Liver (tissue), 8 donors: ENCODE measurements at regions not wholly inside any gene's neighbourhood (a gene's known extent, or its start where the extent isn't known, plus 50 kb on each side); places are given as distances from the start of the nearest gene placed in this dataset.

Source experiments
- DNase-seq: peaks from one replicate; pipeline ENCODE4 v3.0.0-alpha.2; 2017; ENCODE audit warnings: low spot score
- H3K27ac ChIP-seq, 2 donors: one replicate each; pipeline ENCODE4 v1.7.0; 2013; ENCODE audit warnings: inconsistent platforms in 2 of 2, low read length in 2 of 2, control low read depth in 1 of 2, low read depth in 1 of 2, mild to moderate bottlenecking in 1 of 2
- H3K27me3 ChIP-seq, 4 donors: one replicate each; pipeline versions ENCODE4 v1.6.1 to v1.7.0; 2013; ENCODE audit warnings: low read length in 3 of 4, inconsistent platforms in 1 of 4, mild to moderate bottlenecking in 1 of 4, moderate library complexity in 1 of 4; ENCODE audit not compliant: control insufficient read depth in 4 of 4, insufficient read depth in 4 of 4
- H3K36me3 ChIP-seq, 4 donors: one replicate each; pipeline versions ENCODE4 v1.6.1 to v1.7.0; 2013; ENCODE audit warnings: low read length in 3 of 4, mild to moderate bottlenecking in 3 of 4, low read depth in 1 of 4, moderate library complexity in 1 of 4; ENCODE audit not compliant: control insufficient read depth in 4 of 4, insufficient read depth in 3 of 4
- H3K4me1 ChIP-seq, 4 donors: one replicate each; pipeline versions ENCODE4 v1.6.1 to v1.7.0; 2013; ENCODE audit warnings: low read length in 3 of 4, mild to moderate bottlenecking in 3 of 4, moderate library complexity in 1 of 4; ENCODE audit not compliant: control insufficient read depth in 4 of 4, insufficient read depth in 4 of 4
- H3K4me3 ChIP-seq, 3 donors: one replicate each; pipeline versions ENCODE4 v1.6.1 to v1.7.0; 2013; ENCODE audit warnings: low read length in 3 of 3, control low read depth in 1 of 3, low read depth in 1 of 3, mild to moderate bottlenecking in 1 of 3
- H3K9ac ChIP-seq, 2 donors: one replicate each; pipeline ENCODE4 v1.7.0; 2013; ENCODE audit warnings: low read length in 2 of 2, mild to moderate bottlenecking in 2 of 2, moderate library complexity in 2 of 2, control low read depth in 1 of 2, low read depth in 1 of 2
- H3K9me3 ChIP-seq, 4 donors: one replicate each; pipeline versions ENCODE4 v1.6.1 to v1.7.0; 2013; ENCODE audit warnings: low read length in 3 of 4; ENCODE audit not compliant: control insufficient read depth in 4 of 4
- ATF3 ChIP-seq: IDR thresholded peaks from 2 replicates; pipeline ENCODE4 v1.6.1; 2016; ENCODE audit warnings: antibody characterized with exemption
- CTCF ChIP-seq: fragments of 150-350 bp; IDR thresholded peaks from 2 replicates; pipeline ENCODE4 v1.5.1; 2017; ENCODE audit warnings: improper control_type of control experiment, low read depth, low read length; ENCODE audit not compliant: missing input control
- EGR1 ChIP-seq, 2 donors: IDR thresholded peaks; 2 replicates each; pipeline ENCODE4 v1.6.1; 2016 to 2018; ENCODE audit warnings: antibody characterized with exemption in 2 of 2, low read depth in 2 of 2
- FOXA1 ChIP-seq: IDR thresholded peaks from 2 replicates; pipeline ENCODE4 v1.6.1; 2016; ENCODE audit warnings: antibody characterized with exemption
- FOXA2 ChIP-seq: IDR thresholded peaks from 2 replicates; pipeline ENCODE4 v1.6.1; 2016; ENCODE audit warnings: antibody characterized with exemption
- GABPA ChIP-seq, 2 donors: IDR thresholded peaks in 1 of 2; conservative IDR thresholded peaks in 1 of 2; 2 replicates each; pipeline ENCODE4 v1.6.1; 2016; ENCODE audit warnings: antibody characterized with exemption in 2 of 2, mild to moderate bottlenecking in 1 of 2, moderate library complexity in 1 of 2
- HNF4A ChIP-seq, 2 donors: conservative IDR thresholded peaks; 2 replicates each; pipeline ENCODE4 v1.6.1; 2016; ENCODE audit warnings: antibody characterized with exemption in 2 of 2, mild to moderate bottlenecking in 2 of 2
- HNF4G ChIP-seq: IDR thresholded peaks from 2 replicates; pipeline ENCODE4 v1.6.1; 2016; ENCODE audit warnings: antibody characterized with exemption
- JUND ChIP-seq, 2 donors: IDR thresholded peaks; 2 replicates each; pipeline ENCODE4 v1.6.1; 2016; ENCODE audit warnings: antibody characterized with exemption in 2 of 2
- MAX ChIP-seq: IDR thresholded peaks from 2 replicates; pipeline ENCODE4 v1.6.1; 2016; ENCODE audit warnings: antibody characterized with exemption
- NR2F2 ChIP-seq: IDR thresholded peaks from 2 replicates; pipeline ENCODE4 v1.6.1; 2016; ENCODE audit warnings: antibody characterized with exemption
- RAD21 ChIP-seq, 2 donors: IDR thresholded peaks; 2 replicates each; pipeline ENCODE4 v1.6.1; 2016; ENCODE audit warnings: antibody characterized with exemption in 2 of 2, mild to moderate bottlenecking in 2 of 2
- RXRA ChIP-seq, 2 donors: IDR thresholded peaks; 2 replicates each; pipeline ENCODE4 v1.6.1; 2017 to 2018; ENCODE audit warnings: antibody characterized with exemption in 2 of 2, mild to moderate bottlenecking in 1 of 2
- SP1 ChIP-seq: IDR thresholded peaks from 2 replicates; pipeline ENCODE4 v1.6.1; 2018; ENCODE audit warnings: antibody characterized with exemption, mild to moderate bottlenecking
- TAF1 ChIP-seq: conservative IDR thresholded peaks from 2 replicates; pipeline ENCODE4 v1.6.1; 2016; ENCODE audit warnings: antibody characterized with exemption, mild to moderate bottlenecking
- YY1 ChIP-seq: IDR thresholded peaks from 2 replicates; pipeline ENCODE4 v1.6.1; 2016; ENCODE audit warnings: antibody characterized with exemption, mild to moderate bottlenecking
- ZBTB33 ChIP-seq: IDR thresholded peaks from 2 replicates; pipeline ENCODE4 v1.6.1; 2016; ENCODE audit warnings: antibody characterized with exemption
- WGBS: extraction: QIAGEN DNeasy Blood & Tissue Kit; methylation state at CpG from one replicate; pipeline ENCODE4 v1.1.7; 2013; 5-methylcytosine and 5-hydroxymethylcytosine counted together
- donor health status: healthy.
- donor health status: healthy.
- donor health status: healthy.
- donor health status: healthy.
- donor health status: healthy.

- DNase-seq = no peak
- H3K36me3 ChIP-seq = no peaks in the 10 kb centered on the region
- H3K27ac ChIP-seq = no peak overlapping the region
- 96% methylated on average over 7 of the region's 7 CpGs for WGBS
- H3K27me3 ChIP-seq = no peaks in the 10 kb centered on the region
- TF ChIP-seq RAD21 (IDR thresholded peaks at IDR 0.05) = no peak
- no peak for TF ChIP-seq FOXA1
- no peak for TF ChIP-seq YY1
- no peak for TF ChIP-seq HNF4G
- TF ChIP-seq ATF3 = no peak
- no peak for TF ChIP-seq SP1
- no peak for TF ChIP-seq FOXA2
- TF ChIP-seq GABPA (IDR thresholded peaks at IDR 0.05 in 1 of 2, conservative IDR thresholded peaks at IDR 0.05 in 1 of 2) = no peak
- no peak for TF ChIP-seq JUND (IDR thresholded peaks at IDR 0.05)
- TF ChIP-seq HNF4A (conservative IDR thresholded peaks at IDR 0.05) = no peak
- TF ChIP-seq EGR1 (IDR thresholded peaks at IDR 0.05; ENCODE audit: low read depth in 2 of 2) = no peak
- no peak for TF ChIP-seq TAF1
- TF ChIP-seq RXRA (IDR thresholded peaks at IDR 0.05) = no peak
- TF ChIP-seq ZBTB33 = no peak
- TF ChIP-seq MAX = no peak
- TF ChIP-seq NR2F2 = no peak
- H3K9me3 ChIP-seq = peaks cover 0 to 2% (median 0%) of the 10 kb centered on the region in 4 donors
- no peak overlapping the region for H3K9ac ChIP-seq
- no peaks in the 10 kb centered on the region for H3K4me1 ChIP-seq
- H3K4me3 ChIP-seq = no peak overlapping the region
These were observed 540.1 kb downstream of the EBF1 start for GRCh38 chr5:158559643-158560042.

- no peak for DNase-seq
- no peaks in the 10 kb centered on the region for H3K4me1 ChIP-seq
- H3K4me3 ChIP-seq = no peak overlapping the region
- H3K9ac ChIP-seq = no peak overlapping the region
- H3K36me3 ChIP-seq = no peaks in the 10 kb centered on the region
- no peak for TF ChIP-seq EGR1 (IDR thresholded peaks at IDR 0.05; ENCODE audit: low read depth in 2 of 2)
- TF ChIP-seq MAX = no peak
- no peak for TF ChIP-seq CTCF
- no peak for TF ChIP-seq RAD21 (IDR thresholded peaks at IDR 0.05)
- no peak for TF ChIP-seq RXRA (IDR thresholded peaks at IDR 0.05)
- TF ChIP-seq TAF1 = no peak
- 86% methylated on average over 4 of the region's 4 CpGs for WGBS
- peaks cover 0 to 2% (median 0%) of the 10 kb centered on the region in 4 donors for H3K9me3 ChIP-seq
- no peaks in the 10 kb centered on the region for H3K27me3 ChIP-seq
- no peak overlapping the region for H3K27ac ChIP-seq
These were observed 540.6 kb downstream of the EBF1 start for GRCh38 chr5:158559066-158559465.
